Neuronal stem cell (in vitro differentiated cells): ENCODE measurements at regions not wholly inside any gene's neighbourhood (a gene's known extent, or its start where the extent isn't known, plus 50 kb on each side); places are given as distances from the start of the nearest gene placed in this dataset.

ENCODE experiments used
- DNase-seq: peaks from one replicate; pipeline ENCODE4 v3.0.0-alpha.2; 2013; ENCODE audit warnings: low spot score
- H2AFZ ChIP-seq: one replicate; pipeline ENCODE4 v1.6.1; 2013; ENCODE audit warnings: mild to moderate bottlenecking, low read length, inconsistent platforms
- H2AK5ac ChIP-seq: 2 replicates; pipeline ENCODE4 v1.6.1; 2013; ENCODE audit warnings: low read depth, mild to moderate bottlenecking, inconsistent platforms, low read length, moderate library complexity, mixed read lengths
- H2BK120ac ChIP-seq: 2 replicates; pipeline ENCODE4 v1.6.1; 2013; ENCODE audit warnings: low read depth, mild to moderate bottlenecking, inconsistent platforms, low read length, moderate library complexity, mixed read lengths
- H2BK12ac ChIP-seq: one replicate; pipeline ENCODE4 v1.6.1; 2013; ENCODE audit warnings: low read length, inconsistent platforms
- H2BK15ac ChIP-seq: 2 replicates; pipeline ENCODE4 v1.6.1; 2013; ENCODE audit warnings: mild to moderate bottlenecking, low read length, inconsistent platforms, mixed read lengths
- H2BK5ac ChIP-seq: one replicate; pipeline ENCODE4 v1.6.1; 2013; ENCODE audit warnings: inconsistent platforms, mild to moderate bottlenecking, low read length, moderate library complexity
- H3K14ac ChIP-seq: one replicate; pipeline ENCODE4 v1.6.1; 2013; ENCODE audit warnings: low read length, inconsistent platforms
- H3K18ac ChIP-seq: 2 replicates; pipeline ENCODE4 v1.6.1; 2013; ENCODE audit warnings: low read length, inconsistent platforms
- H3K23ac ChIP-seq: 2 replicates; pipeline ENCODE4 v1.6.1; 2013; ENCODE audit warnings: low read depth, mild to moderate bottlenecking, mixed read lengths, low read length, inconsistent platforms; ENCODE audit not compliant: poor library complexity
- H3K27ac ChIP-seq: replicated peaks from 3 replicates; pipeline ENCODE4 v1.5.1; 2013; ENCODE audit warnings: low read length, inconsistent platforms
- H3K27me3 ChIP-seq, 3 experiments: 2 replicates each; pipeline ENCODE4 v1.6.1; 2013; ENCODE audit warnings: low read length in 3 of 3, mild to moderate bottlenecking in 2 of 3, inconsistent platforms in 1 of 3, low read depth in 1 of 3, mixed read lengths in 1 of 3, moderate library complexity in 1 of 3; ENCODE audit not compliant: control insufficient read depth in 3 of 3, insufficient read depth in 3 of 3
- H3K36me3 ChIP-seq, 2 donors: replicated peaks in 1 of 2; 2 replicates each; pipeline ENCODE4 v1.6.1; 2013; ENCODE audit warnings: low read length in 2 of 2; ENCODE audit not compliant: control insufficient read depth in 2 of 2, insufficient read depth in 2 of 2
- H3K4ac ChIP-seq: 2 replicates; pipeline ENCODE4 v1.6.1; 2013; ENCODE audit warnings: inconsistent platforms, mild to moderate bottlenecking, low read length, moderate library complexity
- H3K4me1 ChIP-seq, 2 donors: 1 replicate in 1 of 2; 2 replicates in 1 of 2; pipeline ENCODE4 v1.6.1; 2013; ENCODE audit warnings: low read length in 2 of 2, low read depth in 1 of 2; ENCODE audit not compliant: control insufficient read depth in 2 of 2, insufficient read depth in 1 of 2
- H3K4me2 ChIP-seq: one replicate; pipeline ENCODE4 v1.6.1; 2013; ENCODE audit warnings: mild to moderate bottlenecking, low read length, inconsistent platforms; ENCODE audit not compliant: insufficient read depth, poor library complexity, severe bottlenecking
- H3K4me3 ChIP-seq, 2 donors: 2 replicates each; pipeline ENCODE4 v1.5.1; 2013; ENCODE audit warnings: low read length in 2 of 2, mild to moderate bottlenecking in 2 of 2, inconsistent platforms in 1 of 2, moderate library complexity in 1 of 2
- H3K79me1 ChIP-seq: one replicate; pipeline ENCODE4 v1.6.1; 2013; ENCODE audit warnings: low read depth, mild to moderate bottlenecking, inconsistent platforms, low read length, moderate library complexity
- H3K9ac ChIP-seq: one replicate; pipeline ENCODE4 v1.6.1; 2013; ENCODE audit warnings: mild to moderate bottlenecking, low read depth, low read length, inconsistent platforms; ENCODE audit not compliant: poor library complexity
- H3K9me3 ChIP-seq, 2 donors: replicated peaks in 1 of 2; 2 replicates each; pipeline versions ENCODE3 to v1.6.1; 2013; ENCODE audit warnings: low read length in 2 of 2, mild to moderate bottlenecking in 2 of 2, inconsistent platforms in 1 of 2, low read depth in 1 of 2, mixed read lengths in 1 of 2, moderate library complexity in 1 of 2; ENCODE audit not compliant: control insufficient read depth in 2 of 2, insufficient read depth in 1 of 2
- H4K8ac ChIP-seq: one replicate; pipeline ENCODE4 v1.6.1; 2013; ENCODE audit warnings: low read depth, mild to moderate bottlenecking, inconsistent platforms, low read length, moderate library complexity
- H4K91ac ChIP-seq: one replicate; pipeline ENCODE4 v1.6.1; 2013; ENCODE audit warnings: low read length, low read depth, mild to moderate bottlenecking, inconsistent platforms; ENCODE audit not compliant: poor library complexity
- WGBS, 2 donors: extraction: QIAGEN DNeasy Blood & Tissue Kit; methylation state at CpG; one replicate each; pipeline ENCODE4 v1.1.7; 2013; ENCODE audit warnings: missing lambda C conversion rate in 2 of 2, mixed read lengths in 1 of 2; ENCODE audit not compliant: insufficient read length in 2 of 2, insufficient replicate concordance in 1 of 2; ENCODE audit errors: extremely low coverage in 2 of 2; 5-methylcytosine and 5-hydroxymethylcytosine counted together

GRCh38 chr2:160646684-160647444, 153.3 kb upstream of the RBMS1 start:
- Histone ChIP-seq H3K79me1 (no peaks in the 10 kb centered on the region), H4K91ac (no peak overlapping the region), H2BK120ac (no peak overlapping the region), H2AK5ac (no peak overlapping the region), H4K8ac (no peak overlapping the region), H3K4me2 (no peak overlapping the region), H3K18ac (peak overlapping the region; percentile 19), H3K27ac (no peak overlapping the region), H3K9me3 (no peaks in the 10 kb centered on the region), H3K4ac (no peak overlapping the region), H3K36me3 (no peaks in the 10 kb centered on the region), H3K14ac (no peak overlapping the region), H3K23ac (no peak overlapping the region), H2BK5ac (no peak overlapping the region), H3K4me1 (peaks cover 4 to 25% of the 10 kb centered on the region in 2 donors), H2BK12ac (no peak overlapping the region), H3K4me3 (no peak overlapping the region), H2AFZ (no peak overlapping the region), H3K27me3 (no peaks in the 10 kb centered on the region), H3K9ac (no peak overlapping the region), H2BK15ac (no peak overlapping the region)
- peak; percentile 36 for DNase-seq
- no CpG with 5 or more reads among the region's 6 CpGs for WGBS, 2 donors

GRCh38 chr2:160647967-160648685, 154.5 kb upstream of the RBMS1 start:
- Histone ChIP-seq H3K4me2 (no peak overlapping the region), H4K8ac (no peak overlapping the region), H2BK15ac (peak overlapping the region; percentile 95), H2AFZ (no peak overlapping the region), H3K36me3 (no peaks in the 10 kb centered on the region), H3K27ac (no peak overlapping the region), H3K79me1 (no peaks in the 10 kb centered on the region), H2AK5ac (peak overlapping the region; percentile 85), H3K27me3 (no peaks in the 10 kb centered on the region), H2BK12ac (peak overlapping the region; percentile 92), H3K4me1 (peaks cover 4 to 28% of the 10 kb centered on the region in 2 donors), H3K14ac (peak overlapping the region; percentile 67), H3K9me3 (no peaks in the 10 kb centered on the region), H3K23ac (peak overlapping the region; percentile 5), H4K91ac (no peak overlapping the region), H3K18ac (peak overlapping the region; percentile 78), H3K4me3 (no peak overlapping the region), H3K9ac (no peak overlapping the region), H2BK120ac (no peak overlapping the region), H2BK5ac (peak overlapping the region; percentile 90), H3K4ac (no peak overlapping the region)
- no peak for DNase-seq
- WGBS, 2 donors: no CpG with 5 or more reads among the region's 33 CpGs

GRCh38 chr2:160649698-160650097, 156.1 kb upstream of the RBMS1 start:
- no CpG with 5 or more reads among the region's 12 CpGs for WGBS, 2 donors
- H3K14ac ChIP-seq: no peak overlapping the region

More at GRCh38 chr2:160649698-160650097, 156.1 kb upstream of the RBMS1 start:
- H2BK12ac ChIP-seq: peak overlapping the region; percentile 60
- no peak overlapping the region for H3K23ac ChIP-seq
- H2BK15ac ChIP-seq: peak overlapping the region; percentile 81
- H2BK5ac ChIP-seq: peak overlapping the region; percentile 77
- H2BK120ac ChIP-seq: peak overlapping the region; percentile 44
- no peak overlapping the region for H4K91ac ChIP-seq
- no peak overlapping the region for H3K9ac ChIP-seq
- no peak overlapping the region for H2AFZ ChIP-seq
- H3K79me1 ChIP-seq: no peaks in the 10 kb centered on the region
- H3K27ac ChIP-seq: no peak overlapping the region
- H2AK5ac ChIP-seq: peak overlapping the region; percentile 97
- H3K4me2 ChIP-seq: no peak overlapping the region
- H3K27me3 ChIP-seq: no peaks in the 10 kb centered on the region
- H3K9me3 ChIP-seq: no peaks in the 10 kb centered on the region
- peaks cover 4 to 28% of the 10 kb centered on the region in 2 donors for H3K4me1 ChIP-seq
- H3K4ac ChIP-seq: peak overlapping the region; percentile 70
- no peak overlapping the region for H4K8ac ChIP-seq
- no peak for DNase-seq
- H3K36me3 ChIP-seq: no peaks in the 10 kb centered on the region
- H3K18ac ChIP-seq: peak overlapping the region; percentile 87
- no peak overlapping the region for H3K4me3 ChIP-seq
